ENCODE measurements at regions not wholly inside any gene's neighbourhood (a gene's known extent, or its start where the extent isn't known, plus 50 kb on each side); places are given as distances from the start of the nearest gene placed in this dataset.

- TF ChIP-seq CTCF (conservative IDR thresholded peaks at IDR 0.05; ENCODE audit: low read depth, low read length) (no peak), MAFK (IDR thresholded peaks at IDR 0.05; ENCODE audit: low read depth, low read length) (no peak), RAD21 (IDR thresholded peaks at IDR 0.05; ENCODE audit: low read length) (no peak)
Observed at GRCh38 chr2:23183733-23184132, 201.2 kb upstream of the KLHL29 start.

Data from IMR-90 (cell line).